Inferior parietal cortex (tissue), 1 donor: ENCODE measurements at regions not wholly inside any gene's neighbourhood (a gene's known extent, or its start where the extent isn't known, plus 50 kb on each side); places are given as distances from the start of the nearest gene placed in this dataset.

Experiments used
- DNase-seq: peaks from one replicate; pipeline ENCODE4 v3.0.0-alpha.2; 2016; ENCODE audit errors: extremely low spot score

GRCh38 chr5:18101532-18101931 lies 467.3 kb downstream of the TAF11L14 start:
- DNase-seq, result no peak

DNA sequence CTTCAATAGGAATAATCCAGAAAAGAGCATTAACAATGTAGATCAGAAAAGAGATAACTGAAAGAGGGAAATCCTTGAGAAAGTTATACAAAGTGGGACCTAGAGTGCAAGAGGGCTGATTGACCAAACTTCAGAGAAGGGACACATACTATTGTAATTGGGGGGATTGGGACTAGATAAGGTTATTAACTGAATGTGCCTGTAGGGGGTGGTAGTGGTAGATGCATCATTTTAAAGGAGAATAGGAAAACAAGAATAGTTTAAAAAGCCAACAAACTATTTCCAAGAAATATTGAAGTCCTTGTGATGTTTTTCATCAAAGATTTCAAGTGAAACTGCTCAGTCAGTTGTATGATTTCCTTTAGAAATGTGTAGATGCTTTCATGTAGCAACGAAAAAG lies 468.5 kb downstream of the TAF11L14 start:
- DNase-seq, result no peak

DNA sequence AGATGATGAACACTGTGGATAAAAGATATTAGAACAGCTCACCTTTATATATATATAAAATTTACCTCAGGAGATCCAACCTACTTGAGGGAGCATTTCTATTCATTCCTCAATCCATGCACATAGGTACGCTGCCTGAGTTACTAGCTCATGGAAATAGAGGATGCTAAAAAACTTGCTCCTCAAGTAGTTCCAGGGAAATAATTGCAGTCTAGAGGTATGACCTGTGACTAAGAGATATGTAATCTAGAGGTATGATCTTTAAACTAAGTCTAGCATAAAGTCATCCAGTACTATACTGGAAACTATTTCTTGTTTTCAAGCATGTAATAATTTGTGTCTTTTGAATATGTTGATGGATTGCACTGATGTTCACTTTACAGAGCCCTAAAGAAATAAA lies 471.2 kb downstream of the TAF11L14 start:
- DNase-seq, result no peak

DNA sequence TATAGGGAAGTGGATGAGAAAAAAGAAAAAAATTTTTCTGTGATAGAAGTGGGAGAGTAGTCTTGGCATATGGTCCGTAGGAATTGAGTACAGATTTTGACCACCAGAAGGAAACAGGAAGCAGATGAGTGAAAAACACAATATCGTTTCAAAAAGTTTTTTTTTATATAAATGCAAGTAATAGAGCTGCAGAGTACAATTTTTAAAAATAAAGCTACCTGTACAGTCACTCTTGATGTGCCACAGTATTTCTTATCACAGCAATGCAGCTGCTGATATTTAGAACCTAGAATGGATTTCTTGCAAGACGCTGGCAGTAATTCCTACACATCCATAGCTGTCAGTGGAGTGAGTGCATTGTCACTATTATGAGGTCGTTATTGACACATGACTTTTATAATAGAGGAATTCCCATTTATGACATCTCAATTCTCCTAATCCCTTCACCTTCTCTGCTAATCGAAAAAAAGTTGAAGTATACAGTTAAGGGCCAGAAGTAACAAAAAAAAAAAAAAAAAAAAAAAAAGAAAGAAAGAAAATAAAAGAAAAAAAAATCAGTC lies 477.7 kb downstream of the TAF11L14 start:
- no peak for DNase-seq

DNA sequence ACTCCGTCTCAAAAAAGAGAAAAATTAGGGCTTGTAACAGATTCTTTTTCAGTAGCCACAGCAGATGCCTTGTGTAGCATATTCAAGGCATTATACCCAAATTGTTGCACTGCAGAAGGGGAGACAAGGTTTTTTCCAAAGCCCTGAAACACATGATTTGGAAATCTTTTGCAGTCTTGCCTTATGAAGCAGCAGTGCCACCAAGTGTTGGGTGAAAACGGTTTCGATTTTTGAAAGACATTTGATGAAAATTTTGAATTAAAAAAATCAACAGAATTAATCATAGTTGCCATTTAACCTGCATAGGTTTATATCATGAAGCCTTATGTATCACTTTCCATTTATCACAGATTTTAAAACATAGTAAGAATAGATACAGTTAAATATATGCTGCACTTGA lies 479.5 kb downstream of the TAF11L14 start:
- DNase-seq, result peak; percentile 66

DNA sequence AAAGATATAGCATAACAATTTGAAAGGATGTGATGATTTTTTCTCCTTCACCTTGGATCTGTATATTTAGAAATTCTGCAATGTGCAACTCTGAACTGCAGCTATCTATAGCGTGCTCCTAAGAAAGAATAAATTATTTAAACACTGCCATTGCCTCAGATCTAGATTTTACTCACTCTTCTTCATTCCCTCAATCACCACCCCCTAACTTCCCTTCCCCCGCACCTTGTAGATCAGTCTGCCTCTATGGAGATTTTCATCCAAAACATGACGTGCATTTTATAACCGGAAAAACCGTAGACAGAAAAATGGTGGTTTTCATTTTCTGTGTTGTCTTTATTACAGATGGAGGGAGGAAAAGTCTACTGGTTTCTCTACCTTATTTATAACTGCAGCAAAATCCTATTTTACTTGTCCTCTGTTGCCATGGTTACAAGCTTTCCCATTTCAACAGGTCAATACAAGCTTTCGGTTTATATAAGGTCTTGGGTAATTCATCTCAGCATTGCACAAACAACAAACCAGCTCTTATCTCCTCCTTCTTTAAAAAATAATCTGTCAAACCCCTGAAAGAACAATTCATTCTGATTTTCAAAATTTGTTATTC lies 480.0 kb downstream of the TAF11L14 start:
- DNase-seq, result peak; percentile 55

DNA sequence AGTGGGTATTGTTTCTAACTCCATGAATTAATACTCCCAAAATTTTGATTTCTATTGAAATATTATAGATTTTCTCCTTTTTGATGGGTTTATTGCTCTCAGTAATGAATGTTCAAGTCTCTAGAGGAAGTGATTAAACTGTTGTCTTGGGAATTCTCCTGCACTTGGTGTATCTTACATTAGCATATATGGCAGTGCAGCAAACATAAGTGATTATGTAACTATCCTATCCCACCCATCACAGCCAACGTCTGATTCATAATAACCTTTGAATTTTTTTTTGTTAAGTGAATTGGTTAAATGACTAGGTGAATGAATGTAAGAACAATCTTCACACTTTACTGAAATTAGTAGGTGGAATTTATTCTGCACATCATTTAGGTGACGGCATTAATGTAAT lies 483.7 kb downstream of the TAF11L14 start:
- no peak for DNase-seq

GRCh38 chr5:18119156-18119785 lies 485.0 kb downstream of the TAF11L14 start:
- DNase-seq, result no peak

DNA sequence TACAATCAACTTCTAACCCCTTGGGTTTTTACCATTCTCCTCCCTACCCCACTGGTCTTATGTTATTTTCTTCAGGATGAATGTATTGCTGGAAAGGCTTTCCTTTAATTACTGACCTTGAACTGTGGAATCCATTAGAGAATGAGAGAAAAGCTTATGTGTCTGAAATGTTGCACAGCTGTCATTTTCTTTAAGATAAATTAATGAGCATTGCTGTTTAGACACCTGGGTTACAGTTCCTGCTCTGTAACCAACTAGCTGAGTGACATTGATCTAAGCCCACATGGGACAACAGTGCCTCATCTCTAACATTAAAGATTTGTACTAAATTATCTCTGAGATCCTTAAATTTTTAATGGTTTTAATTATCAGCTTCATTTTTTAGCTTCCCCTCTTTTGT lies 507.0 kb downstream of the TAF11L14 start:
- no peak for DNase-seq

- no peak for DNase-seq
These were observed 508.6 kb downstream of the TAF11L14 start for GRCh38 chr5:18142831-18143230.

DNA sequence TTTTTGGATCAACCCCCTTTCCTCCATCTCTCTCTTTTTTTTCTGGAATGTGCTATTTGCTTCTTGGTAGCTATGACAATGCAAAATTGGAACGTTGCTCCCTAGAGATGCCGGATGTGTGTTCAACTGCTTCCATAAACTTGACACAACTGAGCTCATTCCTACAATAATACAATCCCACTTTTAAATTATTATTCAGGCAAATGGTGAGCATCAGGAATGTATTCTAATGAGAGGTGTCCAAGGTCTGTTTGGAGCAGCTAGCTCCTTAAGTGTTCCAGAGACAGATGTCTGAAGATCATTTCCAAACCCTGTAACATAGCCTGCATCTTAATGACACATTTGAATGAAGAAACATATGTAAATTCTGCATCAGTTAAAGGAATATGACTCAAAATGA lies 518.4 kb downstream of the TAF11L14 start:
- DNase-seq, result peak; percentile 49

DNA sequence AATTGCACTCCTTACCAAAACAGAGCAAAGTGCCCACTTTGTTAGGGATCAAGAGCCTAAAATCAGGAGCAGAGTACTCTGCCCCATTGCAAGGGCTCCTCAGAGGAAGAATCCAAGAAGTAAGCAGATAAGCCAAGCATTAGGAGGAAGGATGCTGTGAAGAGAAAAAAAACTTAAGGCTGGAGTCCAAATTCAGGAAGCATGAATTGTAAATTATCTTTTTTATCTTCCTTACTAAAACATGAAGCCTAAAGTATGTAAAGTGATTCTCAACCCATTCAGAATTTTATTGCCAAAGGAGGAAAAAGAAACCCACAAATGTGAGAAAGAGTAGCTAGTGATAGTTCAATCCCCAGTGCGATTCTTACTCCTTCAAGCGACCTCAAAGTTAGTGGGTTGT lies 523.9 kb downstream of the TAF11L14 start:
- no peak for DNase-seq

DNA sequence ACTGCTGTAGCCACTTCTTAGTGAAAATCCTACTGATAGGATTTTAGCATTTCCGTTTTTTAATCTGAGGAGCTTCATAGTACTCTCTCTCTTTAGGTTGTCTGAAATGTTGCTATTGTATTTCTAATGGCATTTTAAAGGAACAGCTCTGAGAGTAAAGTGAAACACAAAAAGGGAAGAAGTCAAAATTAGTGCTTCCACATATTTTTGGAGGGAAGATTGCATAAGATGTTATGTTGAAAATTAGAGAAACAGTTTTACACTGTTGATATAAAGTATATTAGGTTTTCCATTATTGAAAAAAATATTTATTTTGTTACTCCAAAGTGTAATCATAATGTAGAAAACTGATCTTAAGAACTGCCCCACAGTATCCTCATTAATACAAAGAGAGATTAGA lies 525.1 kb downstream of the TAF11L14 start:
- DNase-seq, result no peak

GRCh38 chr5:18171684-18172083 lies 537.4 kb downstream of the TAF11L14 start:
- DNase-seq, result no peak

DNA sequence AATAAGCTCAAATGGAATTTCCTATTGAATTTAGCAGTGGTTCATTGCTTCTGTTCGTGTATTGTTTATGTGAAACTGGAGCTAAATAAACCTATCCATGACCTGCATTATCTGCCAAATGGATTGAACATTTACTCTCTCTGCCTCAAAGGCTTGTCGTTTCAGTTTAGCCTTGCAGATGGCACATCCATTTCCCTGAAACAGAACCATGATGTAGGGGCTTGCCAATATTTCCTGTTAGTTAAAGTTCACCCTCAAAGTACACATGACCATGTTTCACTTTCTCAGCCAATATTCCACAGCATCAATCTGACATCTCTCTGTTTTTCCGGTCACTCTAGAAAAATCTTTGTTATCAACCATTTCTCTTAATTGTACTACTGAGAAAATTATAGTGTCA lies 545.3 kb downstream of the TAF11L14 start:
- DNase-seq, result no peak

- DNase-seq, result no peak
These were observed 547.3 kb downstream of the TAF11L14 start for GRCh38 chr5:18181575-18181974.

GRCh38 chr5:18195910-18196309 lies 561.6 kb downstream of the TAF11L14 start:
- DNase-seq, result no peak

GRCh38 chr5:18197734-18198133 lies 563.5 kb downstream of the TAF11L14 start:
- DNase-seq, result no peak

GRCh38 chr5:18202164-18202563 lies 567.9 kb downstream of the TAF11L14 start:
- no peak for DNase-seq

DNA sequence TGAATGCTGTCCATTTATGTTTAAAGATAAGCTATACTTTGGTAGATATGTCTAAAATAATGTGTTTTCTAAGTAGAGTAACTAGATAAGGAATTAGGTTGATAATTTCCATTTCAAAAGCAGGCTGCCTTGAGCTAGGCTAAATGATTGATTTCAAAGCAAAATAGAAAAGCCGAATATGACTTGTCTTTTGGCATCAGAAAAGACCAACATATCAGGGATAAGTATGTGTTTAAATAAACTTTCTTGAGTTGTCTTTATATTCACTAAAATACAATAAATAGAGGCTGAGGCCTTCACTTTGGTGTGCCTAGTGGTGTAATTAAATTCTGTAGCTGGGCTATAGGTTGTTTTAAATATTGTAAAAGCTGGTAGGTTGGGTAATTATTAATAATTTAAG lies 569.0 kb downstream of the TAF11L14 start:
- DNase-seq, result no peak

- DNase-seq, result no peak
These were observed 579.4 kb downstream of the TAF11L14 start for GRCh38 chr5:18213666-18214065.

DNA sequence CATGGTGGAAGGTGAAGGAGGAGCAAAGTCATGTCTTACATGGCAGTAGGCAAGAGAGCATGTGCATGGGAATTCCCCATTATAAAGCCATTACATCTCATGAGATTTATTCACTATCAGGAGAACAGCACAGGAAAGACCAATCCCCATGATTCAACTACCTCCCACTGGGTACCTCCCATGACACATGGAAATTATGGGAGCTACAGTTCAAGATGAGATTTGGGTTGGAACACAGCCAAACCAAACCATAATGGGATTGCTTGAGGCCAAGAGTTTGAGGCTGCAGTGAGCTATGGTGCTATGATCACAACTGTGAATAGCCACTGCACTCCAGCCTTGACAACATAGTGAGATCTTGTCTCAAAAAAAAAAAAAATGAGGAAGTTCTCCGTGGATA lies 581.8 kb downstream of the TAF11L14 start:
- DNase-seq, result no peak

DNA sequence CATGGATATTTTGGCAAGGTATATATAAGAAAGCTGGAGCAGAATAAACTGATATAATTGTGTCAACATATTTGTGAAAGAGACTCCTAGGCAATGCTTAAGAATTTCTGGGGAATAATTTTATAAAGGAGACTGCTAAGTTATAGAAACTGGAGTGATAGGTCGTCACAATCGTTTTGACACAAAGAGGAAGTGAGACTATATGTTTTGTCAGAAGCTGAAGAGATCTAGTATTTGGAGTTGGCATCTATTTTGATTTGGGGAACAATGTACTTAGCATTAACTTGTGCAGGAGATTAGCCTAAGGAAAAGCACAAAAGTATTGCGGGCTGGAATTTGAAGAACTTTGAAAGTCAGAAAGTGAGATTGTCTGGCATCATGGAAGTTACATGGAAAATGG lies 582.5 kb downstream of the TAF11L14 start:
- no peak for DNase-seq

GRCh38 chr5:18219241-18219640 lies 585.0 kb downstream of the TAF11L14 start:
- DNase-seq, result no peak
